HepG2 (cell line): ENCODE measurements at regions not wholly inside any gene's neighbourhood (a gene's known extent, or its start where the extent isn't known, plus 50 kb on each side); places are given as distances from the start of the nearest gene placed in this dataset.

ENCODE experiments used
- ATAC-seq: fragments of 200-7000 bp; cut with Tn5 transposase; 3 replicates; pipeline ENCODE4 v1.9.1; 2020; ENCODE audit warnings: mild to moderate bottlenecking, moderate library complexity
- BruUV-seq: library from RNA; stranded (reverse); fragments of 400-500 nt; replicated peaks from 2 replicates; lab custom pipeline; 2021; lab: Mats Ljungman, UMichigan
- CTCF ChIA-PET: fragments of 300-600 bp; formaldehyde crosslinking; extraction: SDS; loops from one replicate; lab custom pipeline; 2021; ENCODE audit warnings: low total read pairs, inconsistent platforms, low intra/inter-chr PET ratio; lab: Yijun Ruan, JAX
- POLR2A ChIA-PET: fragments of 350-600 bp; sonication (Branson Sonifier 250); formaldehyde crosslinking; loops from one replicate; lab custom pipeline; 2020; ENCODE audit warnings: antibody characterized with exemption, inconsistent platforms; lab: Yijun Ruan, JAX
- DNase-seq: peaks from one replicate; pipeline ENCODE4 v3.0.0-alpha.2; 2015; ENCODE audit warnings: low spot score
- FAIRE-seq: peaks from 3 replicates; lab custom pipeline; 2011; peaks lifted over from hg19 to GRCh38; lab: Jason Lieb, UNC
- H2AFZ ChIP-seq: one replicate; pipeline ENCODE4 v1.6.1; 2011; ENCODE audit warnings: low read length, inconsistent platforms
- H3K27ac ChIP-seq: fragments of 300-600 bp; 3 replicates; pipeline ENCODE4 v1.8.0; 2011; ENCODE audit warnings: mixed run types, mild to moderate bottlenecking, mixed read lengths, low read length, inconsistent platforms; ENCODE audit not compliant: insufficient read depth; ENCODE audit errors: extremely low read length
- H3K27me3 ChIP-seq, 2 experiments: fragments of 200-600 bp in 1 of 2; 2 replicates in 1 of 2; 3 replicates in 1 of 2; pipeline versions ENCODE4 v1.6.0 to v1.8.0; 2011; ENCODE audit warnings: low read length in 2 of 2, mild to moderate bottlenecking in 2 of 2, moderate library complexity in 2 of 2, inconsistent platforms in 1 of 2; ENCODE audit not compliant: insufficient read depth in 2 of 2, control insufficient read depth in 1 of 2
- H3K36me3 ChIP-seq, 2 experiments: fragments of 200-600 bp in 1 of 2; replicated peaks in 1 of 2; 2 replicates in 1 of 2; 3 replicates in 1 of 2; pipeline versions ENCODE4 v1.5.1 to v1.8.0; 2011; ENCODE audit warnings: low read length in 2 of 2, inconsistent platforms in 1 of 2; ENCODE audit not compliant: insufficient read depth in 2 of 2, control insufficient read depth in 1 of 2
- H3K4me1 ChIP-seq: 2 replicates; pipeline ENCODE4 v1.5.1; 2012; ENCODE audit warnings: low read length, inconsistent platforms; ENCODE audit not compliant: insufficient read depth
- H3K4me2 ChIP-seq: 2 replicates; pipeline ENCODE4 v1.6.0; 2011; ENCODE audit warnings: low read depth, low read length, inconsistent platforms
- H3K4me3 ChIP-seq, 3 experiments: fragments of 200-600 bp in 1 of 3; sonication (generic), shearing (Covaris generic) in 1 of 3; replicated peaks in 1 of 3; 2 replicates each; pipeline ENCODE4 v1.5.1; 2011 to 2016; ENCODE audit warnings: low read length in 3 of 3, inconsistent platforms in 2 of 3, low read depth in 2 of 3, mild to moderate bottlenecking in 2 of 3, control low read depth in 1 of 3, mixed read lengths in 1 of 3; ENCODE audit not compliant: insufficient read depth in 1 of 3
- H3K79me2 ChIP-seq: one replicate; pipeline ENCODE4 v1.6.1; 2011; ENCODE audit warnings: low read length, inconsistent platforms; ENCODE audit not compliant: insufficient read depth
- H3K9ac ChIP-seq: 2 replicates; pipeline ENCODE4 v1.6.0; 2011; ENCODE audit warnings: mild to moderate bottlenecking, low read depth, low read length, inconsistent platforms; ENCODE audit not compliant: insufficient read depth
- H3K9me3 ChIP-seq: 2 replicates; pipeline ENCODE4 v1.5.1; 2012; ENCODE audit warnings: mild to moderate bottlenecking, low read length
- H4K20me1 ChIP-seq: 2 replicates; pipeline ENCODE4 v1.6.0; 2011; ENCODE audit warnings: inconsistent platforms, mild to moderate bottlenecking, low read length, moderate library complexity; ENCODE audit not compliant: insufficient read depth
- CREM ChIP-seq, 2 experiments: sonication (generic) in 1 of 2; formaldehyde crosslinking in 1 of 2; IDR thresholded peaks; 2 replicates each; pipeline versions ENCODE4 v1.4.0 to v1.6.1; 2016 to 2020; ENCODE audit warnings: antibody characterized with exemption in 1 of 2, mild to moderate bottlenecking in 1 of 2, missing genetic modification reagents in 1 of 2
- SMYD3 ChIP-seq: sonication (generic); formaldehyde crosslinking; IDR thresholded peaks from 2 replicates; pipeline ENCODE4 v1.8.1; 2023; ENCODE audit warnings: mild to moderate bottlenecking, missing genetic modification reagents
- ZBTB10 ChIP-seq: sonication (generic); formaldehyde crosslinking; IDR thresholded peaks from 2 replicates; pipeline ENCODE4 v1.4.0; 2020; ENCODE audit warnings: missing genetic modification reagents, borderline replicate concordance
- ZBTB34 ChIP-seq: sonication (generic); formaldehyde crosslinking; IDR thresholded peaks from 2 replicates; pipeline ENCODE4 v1.8.0; 2022; ENCODE audit warnings: mild to moderate bottlenecking, missing genetic modification reagents
- WGBS: methylation state at CpG from one replicate; pipeline ENCODE4 v1.1.6; 2017; ENCODE audit warnings: low lambda C conversion rate; 5-methylcytosine and 5-hydroxymethylcytosine counted together
- in situ Hi-C: cut with HindIII; loops from 2 replicates; pipeline ENCODE4 v1.10.0; 2017; ENCODE audit warnings: low pct_unique_long_range_greater_than_20kb; ENCODE audit not compliant: extremely low pct_ligation_motif_present
- intact Hi-C: fragments of 100-400 bp; cut with micrococcal nuclease; formaldehyde crosslinking; loops from one replicate; pipeline ENCODE4 v1.10.0; 2022; ENCODE audit not compliant: unreplicated experiment

GRCh38 chr6:109308018-109308492 is 74.2 kb downstream of the CD164 start:
- H3K4me2 ChIP-seq = no peak overlapping the region

More at GRCh38 chr6:109308018-109308492, 74.2 kb downstream of the CD164 start:
- ChIA-PET POLR2A (no interaction called here), CTCF (no interaction called here)
- no peak overlapping the region for H3K27ac ChIP-seq
- H4K20me1 ChIP-seq = no peaks in the 10 kb centered on the region
- in situ Hi-C loops (no loop called here), intact Hi-C loops (no loop called here)
- H2AFZ ChIP-seq = no peak overlapping the region
- FAIRE-seq (no peak), DNase-seq (peak; percentile 31), ATAC-seq (no peak)
- H3K4me3 ChIP-seq = no peak overlapping the region
- no peaks in the 10 kb centered on the region; a peak in 1 of 5 replicates for H3K27me3 ChIP-seq
- H3K79me2 ChIP-seq = no peaks in the 10 kb centered on the region
- no peaks in the 10 kb centered on the region for H3K9me3 ChIP-seq
- no peaks in the 10 kb centered on the region for H3K36me3 ChIP-seq
- TF ChIP-seq ZBTB10 = no peak
- TF ChIP-seq SMYD3 (CRISPR knock-in tag) = no peak
- no peak for TF ChIP-seq CREM (IDR thresholded peaks at IDR 0.05)
- no peak for TF ChIP-seq CREM (CRISPR knock-in tag; IDR thresholded peaks at IDR 0.05)
- TF ChIP-seq ZBTB34 (CRISPR knock-in tag) = no peak
- 87% methylated on average over 4 of the region's 5 CpGs for WGBS
- H3K9ac ChIP-seq = no peak overlapping the region
- H3K4me1 ChIP-seq = no peaks in the 10 kb centered on the region
- BruUV-seq = no TSS peak
